NCI-H82 treated with DMSO at 0.1 percent for 48 hours (cell line): ENCODE measurements at regions not wholly inside any gene's neighbourhood (a gene's known extent, or its start where the extent isn't known, plus 50 kb on each side); places are given as distances from the start of the nearest gene placed in this dataset.

Experiments used
- DNase-seq: peaks from one replicate; lab custom pipeline; 2025; ENCODE audit not compliant: unreplicated experiment; lab: John Stamatoyannopoulos, UW

- DNase-seq, result no peak
Observed at GRCh38 chr9:79945016-79945415, 373.3 kb downstream of the TLE4 start.

- no peak for DNase-seq
Observed at GRCh38 chr9:79940919-79941318, 369.2 kb downstream of the TLE4 start.

GRCh38 chr9:79939819-79940218 is 368.1 kb downstream of the TLE4 start:
- DNase-seq, result no peak

GRCh38 chr9:79936336-79936735 is 364.6 kb downstream of the TLE4 start:
- no peak for DNase-seq

GRCh38 chr9:79929285-79929684 is 357.5 kb downstream of the TLE4 start:
- DNase-seq, result no peak

GRCh38 chr9:79928661-79929223 is 357.0 kb downstream of the TLE4 start:
- DNase-seq, result no peak

GRCh38 chr9:79925326-79925725 is 353.6 kb downstream of the TLE4 start:
- no peak for DNase-seq

- no peak for DNase-seq
Observed at GRCh38 chr9:79924836-79925235, 353.1 kb downstream of the TLE4 start.

- DNase-seq, result no peak
Observed at GRCh38 chr9:79917421-79917820, 345.7 kb downstream of the TLE4 start.

- DNase-seq, result no peak
Observed at GRCh38 chr9:79913867-79914266, 342.1 kb downstream of the TLE4 start.

GRCh38 chr9:79912318-79913070 is 340.7 kb downstream of the TLE4 start:
- DNase-seq, result no peak

- no peak for DNase-seq
Observed at GRCh38 chr9:79911724-79912123, 340.0 kb downstream of the TLE4 start.

GRCh38 chr9:79902825-79903600 is 331.2 kb downstream of the TLE4 start:
- DNase-seq, result no peak

GRCh38 chr9:79900754-79901153 is 329.0 kb downstream of the TLE4 start:
- no peak for DNase-seq

- no peak for DNase-seq
Observed at GRCh38 chr9:79896390-79896980, 324.7 kb downstream of the TLE4 start.

- no peak for DNase-seq
Observed at GRCh38 chr9:79895232-79895631, 323.5 kb downstream of the TLE4 start.

- DNase-seq, result no peak
Observed at GRCh38 chr9:79889369-79889768, 317.6 kb downstream of the TLE4 start.

- no peak for DNase-seq
Observed at GRCh38 chr9:79885093-79885857, 313.5 kb downstream of the TLE4 start.

GRCh38 chr9:79884546-79884945 is 312.8 kb downstream of the TLE4 start:
- DNase-seq, result no peak

GRCh38 chr9:79883073-79883645 is 311.4 kb downstream of the TLE4 start:
- DNase-seq, result no peak

GRCh38 chr9:79880626-79881025 is 308.9 kb downstream of the TLE4 start:
- no peak for DNase-seq
